ENCODE measurements at regions not wholly inside any gene's neighbourhood (a gene's known extent, or its start where the extent isn't known, plus 50 kb on each side); places are given as distances from the start of the nearest gene placed in this dataset.

DNA sequence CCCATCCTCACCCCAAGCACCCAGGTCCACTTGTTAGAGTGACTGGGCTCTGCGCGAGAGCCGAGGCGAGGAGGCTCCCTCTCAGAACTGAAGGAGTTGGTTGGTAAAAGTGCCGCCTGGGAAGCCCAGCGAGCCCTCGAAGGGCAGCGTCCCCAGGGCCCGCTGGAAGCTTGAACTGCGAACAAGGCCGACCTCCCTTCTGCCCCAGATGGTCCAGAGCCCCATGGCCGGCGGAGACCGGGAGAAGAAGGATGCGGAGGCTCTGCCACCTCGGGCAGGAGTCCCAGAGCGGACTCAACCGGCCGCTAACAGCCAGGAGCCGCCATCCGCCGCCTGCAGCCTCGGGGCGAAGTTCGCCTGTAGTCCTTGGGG, 116.3 kb upstream of the TEX13C start:
- TF ChIP-seq CTCF (IDR thresholded peaks at IDR 0.05; ENCODE audit: borderline replicate concordance, extremely low read depth, low read length, poor library complexity, severe bottlenecking) = no peak
- no peak for TF ChIP-seq EZH2 (IDR thresholded peaks at IDR 0.05; ENCODE audit: borderline replicate concordance, low read depth, low read length, severe bottlenecking)

All from DND-41 (cell line).